IPS-11a (cell line): ENCODE measurements at regions not wholly inside any gene's neighbourhood (a gene's known extent, or its start where the extent isn't known, plus 50 kb on each side); places are given as distances from the start of the nearest gene placed in this dataset.
"Not testable (repeated sequence)": the region's sequence is repeated elsewhere in the genome, so short reads cannot be mapped to it uniquely, and the experiment has no call there.

Experiments
- H3K4me3 ChIP-seq: one replicate; pipeline ENCODE4 v1.5.1; 2013; ENCODE audit warnings: low read depth, low read length, control low read depth

DNA sequence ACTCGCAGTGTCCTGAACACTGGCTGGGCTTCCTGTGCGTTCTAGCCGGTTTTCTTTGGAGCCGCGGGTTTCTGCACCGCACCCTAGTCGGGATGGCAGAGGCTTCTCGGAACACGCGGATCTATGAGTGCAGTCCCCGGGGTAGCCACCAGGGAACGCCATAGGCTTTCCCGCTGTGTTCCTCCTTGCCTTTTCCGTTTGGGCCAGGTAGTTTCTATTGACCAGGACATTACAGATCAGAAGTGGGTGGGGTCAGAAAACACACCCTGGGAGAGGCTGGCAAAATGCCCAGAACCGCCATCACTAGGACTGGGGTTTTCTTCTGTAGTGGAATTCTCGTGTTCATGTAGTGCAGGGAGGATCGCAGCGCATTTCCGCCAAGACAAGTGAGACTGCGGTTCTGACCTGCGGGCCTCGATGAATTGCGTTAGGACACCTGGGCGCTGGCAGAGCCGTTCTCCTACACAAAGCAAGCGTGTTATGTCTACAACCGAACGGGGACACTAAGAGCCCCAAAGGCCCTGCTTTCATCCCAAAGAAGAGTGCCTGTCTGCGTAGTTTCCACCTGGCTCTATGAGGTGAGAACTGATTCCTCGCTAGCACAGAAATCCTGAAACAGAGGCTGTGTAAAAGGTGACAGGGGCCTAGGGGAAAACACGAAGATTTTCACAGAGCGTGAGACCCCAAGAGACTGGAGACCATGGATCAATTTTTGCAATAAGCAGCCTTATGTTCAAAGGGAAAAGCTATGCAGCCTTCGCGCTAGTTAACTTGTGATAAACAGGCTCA, 121.5 kb downstream of the PPIAL4G start:
- peak overlapping the region; percentile 41 for H3K4me3 ChIP-seq

DNA sequence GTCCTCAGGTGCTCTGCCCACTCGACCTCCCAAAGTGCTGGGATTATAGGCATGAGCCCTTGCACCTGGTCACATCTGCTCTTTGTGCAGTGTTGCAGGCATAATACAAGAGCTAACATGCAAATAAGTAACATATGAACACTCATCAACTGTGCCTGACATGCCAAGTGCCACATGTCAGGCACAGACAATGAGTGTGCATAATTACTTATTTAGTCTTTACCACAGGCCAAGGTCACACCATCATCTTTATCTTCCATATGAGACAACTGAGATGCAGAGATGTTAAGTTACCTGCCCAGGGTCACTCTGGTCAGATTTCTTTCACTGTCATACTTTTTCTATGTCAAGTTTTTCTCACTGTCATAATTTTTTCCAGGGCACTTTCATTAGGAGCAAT, 126.1 kb downstream of the PPIAL4G start:
- H3K4me3 ChIP-seq: no peak overlapping the region

DNA sequence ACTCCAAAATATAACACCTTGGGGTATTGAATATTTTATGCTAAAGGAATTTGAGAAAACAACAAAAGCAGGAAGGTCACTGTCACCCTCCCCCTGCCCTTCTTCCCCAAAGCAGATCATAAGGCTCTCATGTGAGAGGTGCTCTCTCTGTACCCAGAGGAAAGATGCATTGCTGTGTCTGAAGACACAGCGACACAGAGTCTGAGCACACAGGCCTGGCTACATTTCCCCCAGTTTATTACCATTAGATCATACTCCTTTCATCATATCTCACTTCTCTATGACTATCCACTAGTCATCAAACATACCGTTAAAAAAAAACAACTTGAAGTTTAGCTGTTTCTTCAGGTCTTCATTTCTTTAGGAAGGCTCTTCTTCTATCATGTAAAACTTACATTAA, 127.1 kb downstream of the PPIAL4G start:
- H3K4me3 ChIP-seq: no peak overlapping the region

DNA sequence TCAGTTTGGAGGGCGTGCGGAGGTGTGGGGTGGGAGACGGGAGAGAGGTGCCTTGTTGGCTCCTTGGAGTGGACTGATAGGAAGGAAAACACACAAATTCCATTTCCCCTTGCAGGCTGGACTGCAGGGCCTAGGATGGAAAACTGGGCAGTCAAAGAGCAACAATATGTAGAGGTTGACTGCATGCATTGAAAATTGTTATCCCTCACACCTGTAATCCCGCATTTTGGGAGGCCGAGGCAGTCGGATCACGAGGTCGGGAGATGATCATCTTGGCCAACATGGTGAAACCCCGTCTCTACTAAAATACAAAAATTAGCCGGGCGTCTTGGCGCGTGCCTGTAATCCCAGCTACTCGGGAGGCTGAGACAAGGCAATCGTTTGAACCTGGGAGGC, 128.2 kb downstream of the PPIAL4G start:
- peak overlapping the region; percentile 52 for H3K4me3 ChIP-seq

GRCh38 chr1:148354284-148354912, 128.7 kb downstream of the PPIAL4G start:
- H3K4me3 ChIP-seq: peak overlapping the region; percentile 52

GRCh38 chr1:148353461-148354283, 129.4 kb downstream of the PPIAL4G start:
- H3K4me3 ChIP-seq: peak overlapping the region; percentile 52

GRCh38 chr1:148352470-148353053, 130.5 kb downstream of the PPIAL4G start:
- no peak overlapping the region for H3K4me3 ChIP-seq

GRCh38 chr1:148347781-148348180, 135.3 kb downstream of the PPIAL4G start:
- no peak overlapping the region for H3K4me3 ChIP-seq

DNA sequence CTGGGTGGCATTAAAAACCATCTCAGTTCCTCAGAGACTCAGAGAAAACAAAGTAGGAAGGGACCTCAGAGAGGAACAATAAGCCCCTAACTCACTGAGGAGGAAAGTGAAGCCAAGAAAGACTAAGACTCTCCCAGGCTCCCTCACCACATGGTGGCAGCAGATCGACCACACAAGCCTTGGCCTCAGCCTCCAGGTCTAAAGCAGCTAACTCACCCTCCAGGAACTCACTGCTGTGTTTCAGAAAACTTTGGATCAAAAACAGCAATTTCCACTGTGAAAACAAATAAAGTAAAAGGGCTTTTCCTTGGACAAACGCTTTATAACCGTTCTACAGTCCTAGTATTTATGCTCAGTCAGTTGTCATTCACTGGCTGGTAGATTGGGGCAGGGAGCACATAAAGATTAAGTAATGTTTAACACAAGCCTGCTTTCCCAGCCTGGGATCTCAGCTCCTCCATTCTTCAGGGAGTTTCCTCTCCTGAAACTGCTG, 137.4 kb downstream of the PPIAL4G start:
- not testable (repeated sequence) for H3K4me3 ChIP-seq

- not testable (repeated sequence) for H3K4me3 ChIP-seq
These were observed 138.5 kb downstream of the PPIAL4G start for GRCh38 chr1:148344651-148345050.

GRCh38 chr1:148341729-148342128, 141.4 kb downstream of the PPIAL4G start:
- H3K4me3 ChIP-seq: not testable (repeated sequence)

DNA sequence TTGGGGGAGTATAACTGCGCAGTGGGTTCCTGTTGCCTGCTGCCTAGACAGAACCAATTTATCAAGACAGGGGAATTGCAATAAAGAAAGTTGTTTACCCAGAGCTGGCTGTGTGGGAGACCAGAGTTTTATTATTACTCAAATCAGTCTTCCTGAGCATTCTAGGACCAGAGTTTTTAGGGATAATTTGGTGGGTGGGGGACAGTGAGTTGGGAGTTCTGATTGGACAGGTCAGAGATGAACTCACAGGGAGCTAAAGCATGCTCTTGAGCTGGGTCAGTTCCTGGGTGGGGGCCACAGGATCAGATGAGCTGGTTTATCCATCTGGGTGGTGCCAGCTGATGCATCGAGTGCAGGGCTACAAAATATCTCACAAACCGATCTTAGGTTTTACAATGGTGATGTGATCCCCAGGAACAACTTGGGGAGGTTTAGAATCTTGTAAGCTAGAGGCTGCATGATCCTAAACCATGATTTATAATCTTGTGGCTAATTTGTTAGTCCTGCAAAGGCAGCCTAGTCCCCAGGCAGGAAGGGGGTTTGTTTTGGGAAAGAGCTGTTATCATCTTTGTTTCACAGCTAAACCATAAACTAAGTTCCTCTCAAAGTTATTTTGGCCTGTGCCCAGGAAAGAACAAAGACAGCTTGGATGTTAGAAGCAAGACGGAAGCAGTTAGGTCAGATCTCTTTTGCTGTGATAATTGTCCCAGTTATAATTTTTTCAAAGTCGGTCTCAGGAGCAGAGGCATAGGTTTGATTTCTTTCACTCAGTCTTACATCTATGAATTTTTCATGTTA, 146.8 kb downstream of the PPIAL4G start:
- not testable (repeated sequence) for H3K4me3 ChIP-seq

DNA sequence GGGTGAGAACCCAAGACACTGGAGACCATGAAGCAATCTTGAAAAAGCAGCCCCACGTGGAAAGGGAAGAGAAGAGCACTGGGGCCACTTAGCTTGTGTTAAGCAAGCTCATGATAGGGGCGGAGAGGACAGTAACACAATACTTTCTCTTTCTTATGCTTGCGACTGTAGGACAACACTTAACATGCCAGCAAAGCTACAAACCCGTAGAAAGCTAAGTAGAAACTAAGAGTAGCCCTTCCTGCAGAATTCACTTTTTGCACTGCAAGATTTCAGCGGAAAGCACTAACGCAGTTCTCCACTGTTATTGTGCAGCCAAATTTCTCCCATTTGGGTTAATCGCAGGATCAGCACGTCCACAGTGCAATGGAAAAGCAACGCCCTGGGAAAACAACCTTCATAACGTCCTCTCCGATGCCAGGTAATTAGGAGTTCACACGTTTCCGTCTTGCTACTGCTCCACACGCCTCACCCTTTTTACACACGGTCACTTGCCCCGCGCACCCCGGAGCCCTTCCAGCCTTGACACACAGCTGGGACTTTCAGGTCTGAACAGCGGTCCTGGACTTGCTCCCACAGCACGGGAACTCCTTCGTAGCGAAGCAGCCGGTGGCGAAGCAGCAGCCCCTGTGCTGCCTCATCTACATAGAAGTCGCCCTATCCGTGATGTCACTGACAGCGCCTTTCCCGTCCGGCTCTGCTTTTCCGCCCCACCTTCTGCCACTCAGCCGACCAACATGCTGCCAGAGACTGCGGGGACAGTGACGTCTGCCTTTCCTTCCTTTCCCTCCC, 148.6 kb downstream of the PPIAL4G start:
- peak overlapping the region; percentile 67 for H3K4me3 ChIP-seq

DNA sequence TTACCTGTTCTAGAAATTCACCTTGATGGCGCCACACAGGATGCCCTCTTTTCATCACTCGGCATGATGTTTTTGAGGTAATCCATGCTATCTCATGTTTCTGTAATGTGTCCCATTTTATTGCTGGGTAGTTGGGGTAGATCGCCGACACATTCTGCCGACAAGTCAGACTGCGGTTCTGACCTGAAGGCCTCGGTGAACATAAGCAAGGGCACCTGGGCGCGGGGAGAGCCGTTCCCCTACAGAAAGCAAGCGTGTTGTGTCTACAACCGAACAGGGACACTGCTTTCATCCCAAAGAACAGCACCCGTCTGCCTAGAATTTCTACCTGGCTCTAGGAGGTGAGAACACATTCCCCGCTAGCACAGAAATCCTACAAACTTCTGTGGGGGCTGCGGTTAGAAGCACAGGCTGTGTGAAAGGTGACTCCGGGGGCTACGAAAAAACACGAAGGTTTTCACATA, 149.2 kb downstream of the PPIAL4G start:
- peak overlapping the region; percentile 67 for H3K4me3 ChIP-seq

DNA sequence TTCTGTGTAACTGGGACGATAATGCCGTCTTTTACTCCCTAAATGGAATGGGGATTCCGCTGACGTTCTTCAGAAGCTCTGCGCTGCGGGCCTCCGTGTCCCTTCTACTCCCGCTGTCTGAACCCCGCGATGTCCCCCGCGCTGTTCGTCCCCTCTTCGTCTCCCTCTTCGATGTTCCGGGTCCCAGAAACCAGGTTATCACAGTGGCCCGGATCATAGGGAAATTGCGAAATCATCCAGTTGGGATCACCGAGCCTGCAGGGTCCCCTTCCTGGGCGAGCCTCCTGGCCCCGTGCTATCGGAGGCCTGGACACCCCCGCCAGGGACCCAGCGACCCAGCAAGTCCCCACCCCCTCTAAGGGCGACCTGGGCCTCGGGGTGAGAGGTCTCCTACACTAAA, 154.2 kb downstream of the PPIAL4G start:
- no peak overlapping the region for H3K4me3 ChIP-seq

DNA sequence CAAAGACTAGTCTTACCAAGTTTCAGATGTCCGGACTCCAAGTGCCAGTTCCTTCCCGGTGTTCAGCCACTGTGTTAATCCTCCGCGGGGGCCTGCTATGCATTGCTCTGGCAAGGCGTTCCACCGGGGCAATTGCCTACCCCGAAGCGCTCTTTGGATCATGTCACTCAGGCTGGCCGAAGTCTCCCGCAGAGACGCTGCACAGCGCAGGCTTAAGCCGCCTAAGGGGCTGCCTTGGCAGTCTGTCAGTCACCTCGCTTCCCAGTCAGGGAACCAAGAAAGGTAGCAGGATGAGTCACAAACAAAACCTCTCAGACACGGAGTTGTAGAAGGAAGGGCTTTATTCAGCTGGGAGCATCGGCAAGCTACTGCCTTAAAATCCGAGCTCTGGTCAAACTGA, 158.1 kb downstream of the PPIAL4G start:
- H3K4me3 ChIP-seq: not testable (repeated sequence)

GRCh38 chr1:148324465-148324864, 158.6 kb downstream of the PPIAL4G start:
- H3K4me3 ChIP-seq: not testable (repeated sequence)

GRCh38 chr1:148320079-148320478, 163.0 kb downstream of the PPIAL4G start:
- H3K4me3 ChIP-seq: not testable (repeated sequence)

DNA sequence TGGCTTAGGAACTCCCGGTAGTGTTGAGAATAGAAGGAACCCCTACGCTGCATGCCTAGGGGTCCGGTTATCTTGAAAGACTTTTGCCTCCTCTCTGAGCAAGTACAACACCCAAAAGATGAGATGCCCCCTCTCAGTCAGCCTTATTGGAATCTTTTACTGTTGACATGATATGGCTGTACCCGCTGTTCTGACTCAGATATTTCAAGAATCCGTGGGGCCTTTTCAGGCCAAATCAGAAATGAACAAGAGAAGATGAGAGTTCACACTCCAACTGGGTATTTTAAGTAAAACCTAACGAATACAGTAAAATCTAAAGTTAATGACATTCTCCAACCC, 164.2 kb downstream of the PPIAL4G start:
- peak overlapping the region; percentile 59 for H3K4me3 ChIP-seq
